NCI-H128 (cell line): ENCODE measurements at regions not wholly inside any gene's neighbourhood (a gene's known extent, or its start where the extent isn't known, plus 50 kb on each side); places are given as distances from the start of the nearest gene placed in this dataset.
A peak's percentile ranks its signal among the peaks of the same experiment; 100 is the strongest.

Experiments used
- DNase-seq: peaks from one replicate; lab custom pipeline; 2025; ENCODE audit not compliant: unreplicated experiment; lab: John Stamatoyannopoulos, UW

DNA sequence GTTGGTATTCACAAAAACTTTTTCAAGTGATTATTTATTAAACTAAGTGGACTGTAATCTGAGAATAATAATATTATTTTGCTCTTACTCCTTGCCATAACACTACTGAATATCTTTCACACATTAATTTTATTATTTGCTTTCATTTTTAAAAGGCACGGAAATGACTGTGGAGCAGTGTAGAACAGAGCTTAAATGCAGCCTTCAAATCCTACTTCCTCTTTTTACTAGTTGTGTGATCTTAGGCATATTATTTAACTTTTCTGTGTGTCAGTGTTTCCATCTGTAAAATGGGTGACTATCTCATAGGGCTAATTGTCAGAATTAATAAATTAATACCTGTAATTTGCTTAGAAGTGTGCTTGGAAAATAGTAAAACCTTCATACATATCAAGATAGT lies 55.5 kb upstream of the SLC8A1 start:
- DNase-seq = no peak

DNA sequence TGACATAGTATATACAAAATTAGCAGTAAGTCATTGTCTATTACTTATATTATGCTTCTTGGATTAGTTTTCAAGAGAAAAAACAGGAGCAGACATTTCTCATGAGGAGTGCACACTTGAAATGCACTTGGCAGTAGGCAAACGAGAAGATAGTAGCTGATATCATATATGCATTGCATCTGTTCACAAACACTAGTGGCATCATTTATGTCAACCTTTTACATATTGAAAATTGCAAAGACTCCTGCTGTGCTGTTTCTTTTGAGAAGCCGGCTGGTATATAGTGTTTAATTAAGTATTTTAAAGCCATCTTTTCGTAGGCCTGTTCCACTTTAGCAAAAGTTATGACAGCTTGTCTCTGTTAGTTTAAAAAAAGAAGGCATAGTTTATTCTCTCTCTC lies 58.4 kb upstream of the SLC8A1 start:
- DNase-seq = no peak

DNA sequence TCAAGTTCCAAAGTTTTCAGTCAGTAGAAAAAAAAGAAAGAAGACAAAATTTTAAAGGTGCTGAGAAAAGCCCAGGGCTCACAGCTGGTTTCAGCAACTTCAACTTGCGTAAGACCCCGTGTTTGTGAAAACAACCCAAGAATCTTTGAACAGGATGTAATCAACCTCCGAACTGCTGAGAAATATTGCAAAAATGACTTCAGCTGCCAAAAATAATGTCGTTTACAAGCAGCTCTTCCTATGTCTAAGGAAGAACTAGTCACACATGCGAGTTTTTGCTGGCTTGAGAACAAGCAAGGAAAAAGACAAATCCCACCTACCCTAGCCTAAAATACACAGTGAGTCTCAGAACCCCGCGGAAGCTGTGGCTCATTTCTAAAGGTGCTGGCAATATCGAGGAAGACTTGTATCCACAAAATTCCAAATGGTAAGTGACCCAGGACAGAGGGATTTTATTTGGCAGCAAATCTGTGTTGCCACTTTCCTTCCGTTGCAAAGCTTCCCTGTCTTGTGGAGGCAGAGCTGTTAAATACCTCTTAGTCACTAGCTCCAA lies 59.8 kb upstream of the SLC8A1 start:
- DNase-seq = no peak

DNA sequence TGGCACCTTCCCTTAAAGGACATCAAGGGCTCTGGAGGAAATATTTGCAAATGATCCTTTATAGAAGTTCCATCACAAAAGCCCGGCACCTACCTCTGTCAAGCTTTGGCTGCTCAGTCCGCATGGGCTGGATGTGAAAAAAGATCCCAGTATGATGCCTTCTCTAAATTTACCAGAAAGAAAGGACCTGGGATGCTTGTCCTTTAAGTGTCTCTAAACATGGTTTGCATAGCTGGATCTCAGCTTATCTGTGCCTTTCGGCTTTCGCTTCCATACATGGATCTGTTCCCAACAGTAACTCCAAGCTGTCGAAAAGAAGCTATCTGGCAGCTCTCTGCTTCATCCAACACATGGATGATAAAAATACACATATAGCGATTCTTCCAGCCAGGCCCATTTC lies 60.4 kb upstream of the SLC8A1 start:
- DNase-seq = no peak

DNA sequence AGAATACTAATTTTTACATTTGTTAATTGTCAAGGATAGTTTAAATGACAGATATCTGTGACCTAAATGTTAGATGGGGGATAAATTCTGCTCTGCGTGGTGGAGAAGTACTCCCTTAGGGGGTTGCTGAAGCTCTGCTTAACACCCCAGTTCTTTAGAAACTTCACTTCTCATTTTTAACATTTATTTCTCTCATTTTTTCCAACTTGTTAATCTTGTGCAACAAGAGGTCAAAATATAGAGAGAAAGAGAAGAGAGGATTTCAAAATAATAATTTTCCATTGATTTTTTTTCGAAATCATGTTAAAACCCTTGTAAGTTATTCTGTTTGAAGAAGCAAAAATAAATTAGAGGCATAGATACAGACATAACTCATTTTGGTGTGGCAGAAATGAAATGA lies 61.3 kb upstream of the SLC8A1 start:
- DNase-seq = no peak

DNA sequence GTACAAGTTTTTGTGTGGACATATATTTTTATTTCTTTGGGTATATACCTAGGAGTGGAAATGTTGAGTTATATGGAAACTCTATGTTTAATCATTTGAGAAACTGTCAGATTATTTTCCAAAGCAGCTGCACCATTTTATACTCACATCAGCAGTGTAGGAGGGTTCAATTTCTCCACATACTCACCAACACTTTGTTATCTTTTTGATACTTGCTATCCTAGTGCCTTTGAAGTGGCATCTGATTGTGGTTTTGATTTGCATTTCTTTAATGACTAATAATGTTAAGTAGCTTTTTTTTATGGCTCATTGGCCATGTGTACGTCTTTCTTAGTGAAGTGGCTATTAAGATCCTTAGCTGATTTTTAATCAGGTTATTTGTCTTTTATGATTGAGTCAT lies 64.7 kb upstream of the SLC8A1 start:
- DNase-seq = no peak

DNA sequence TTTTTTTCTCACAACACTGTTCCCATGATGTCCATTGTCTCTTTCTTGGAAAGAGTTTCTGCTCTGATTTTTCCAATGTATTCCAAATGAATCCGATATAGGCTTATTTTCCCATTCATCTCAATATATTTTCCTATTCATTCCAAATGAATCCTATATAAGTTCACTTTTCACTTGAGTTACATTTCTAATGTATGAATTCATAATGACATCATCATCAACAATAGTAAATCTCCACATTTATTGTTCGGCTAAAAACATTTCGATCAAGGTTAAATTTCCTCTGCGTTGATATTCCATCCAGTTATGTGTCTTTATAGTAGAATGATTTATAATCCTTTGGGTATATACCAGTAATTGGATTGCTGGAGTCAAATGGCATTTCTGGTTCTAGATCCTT lies 76.7 kb upstream of the SLC8A1 start:
- no peak for DNase-seq

DNA sequence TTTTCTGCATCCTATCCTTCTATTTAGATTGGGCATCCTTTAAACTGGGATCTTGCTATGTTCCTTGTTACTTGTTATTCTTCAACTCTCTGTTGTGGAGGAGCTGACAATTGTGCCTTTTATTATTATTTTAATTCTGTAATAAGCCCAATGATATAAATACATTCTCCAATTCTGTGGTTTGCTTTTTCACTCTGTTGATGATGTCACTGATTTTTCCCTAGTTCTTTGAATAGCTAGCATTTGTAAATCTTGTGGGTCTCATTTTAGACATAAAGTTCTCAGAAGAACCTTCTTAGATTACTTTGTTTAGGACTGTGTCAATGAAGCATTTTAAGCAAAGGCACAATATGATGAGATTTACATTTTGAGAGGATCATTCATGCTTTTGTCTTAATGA lies 79.5 kb upstream of the SLC8A1 start:
- DNase-seq = no peak

DNA sequence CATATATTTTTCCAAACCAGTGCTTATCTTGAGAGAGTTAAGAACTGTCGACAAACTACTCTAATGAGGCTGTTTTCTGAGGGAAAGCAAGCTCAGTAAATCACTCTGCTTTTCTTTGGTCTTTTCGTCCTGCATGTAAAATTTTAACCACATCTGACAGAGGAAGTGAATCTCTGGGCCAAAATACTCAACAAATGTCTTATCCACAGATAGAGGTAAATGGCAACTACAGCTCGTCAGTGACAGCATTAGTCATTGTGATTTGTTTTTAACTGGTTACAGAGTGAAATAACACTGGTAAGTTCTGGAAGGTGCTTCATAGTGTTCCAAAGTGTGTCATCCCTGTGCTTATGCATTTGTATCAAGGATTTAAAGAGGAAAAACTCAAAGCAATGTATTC lies 82.6 kb upstream of the SLC8A1 start:
- no peak for DNase-seq

DNA sequence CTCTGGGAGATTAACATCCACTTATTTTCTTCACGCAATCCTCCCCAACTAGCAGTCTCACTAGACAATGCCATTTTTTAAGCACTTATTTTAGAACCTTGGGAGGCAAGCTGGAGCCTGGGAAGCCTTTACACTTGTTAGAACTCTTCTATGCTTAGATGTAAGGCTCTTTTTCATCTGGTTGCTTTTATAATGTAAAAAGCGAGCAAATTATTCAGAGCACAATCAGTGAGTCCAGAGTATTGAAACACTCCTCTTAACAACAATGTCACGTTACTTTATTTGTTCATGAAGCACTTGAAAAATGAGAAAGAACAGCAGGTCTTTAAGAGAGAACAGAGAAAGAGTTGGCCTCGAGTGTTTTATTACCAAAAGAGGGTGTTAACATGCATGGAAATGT lies 84.1 kb upstream of the SLC8A1 start:
- peak; percentile 61 for DNase-seq

DNA sequence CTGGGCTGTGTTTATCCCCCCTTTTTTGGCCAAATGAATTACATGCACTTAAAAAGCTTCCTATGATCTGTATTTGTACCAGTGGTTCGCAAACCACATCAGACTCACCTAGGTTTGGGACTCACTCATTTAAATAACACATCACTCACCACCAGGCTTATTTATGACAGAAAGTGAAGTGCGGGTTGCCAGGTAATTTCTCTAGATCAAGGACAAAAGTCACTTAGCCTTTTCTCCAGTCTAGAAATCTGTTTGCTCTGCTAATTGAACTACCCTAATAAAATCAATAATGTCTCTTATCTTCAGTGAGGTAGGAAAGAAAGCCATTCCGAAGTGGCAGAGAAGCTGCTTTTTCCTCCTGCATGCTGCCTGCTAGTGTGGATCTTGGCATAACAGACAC lies 88.1 kb upstream of the SLC8A1 start:
- DNase-seq = no peak

DNA sequence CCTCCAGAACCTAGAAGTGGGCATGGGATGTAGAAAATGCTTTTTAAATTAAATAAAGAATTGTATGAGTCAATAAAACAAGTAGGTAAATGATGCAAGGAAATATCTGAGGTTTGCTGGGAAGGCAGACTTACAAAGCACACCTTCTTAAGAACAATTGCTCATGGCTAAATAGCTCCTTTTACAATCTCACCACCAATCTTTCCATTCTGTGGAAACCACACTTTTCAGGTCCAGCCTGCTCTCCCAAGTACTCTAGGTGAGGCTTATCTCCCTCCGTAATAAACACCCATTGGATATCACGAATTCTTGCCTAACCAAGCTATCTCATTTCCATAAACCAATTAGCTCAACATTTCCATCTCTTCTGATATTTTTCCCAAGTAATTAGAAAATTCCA lies 91.5 kb upstream of the SLC8A1 start:
- DNase-seq = no peak

DNA sequence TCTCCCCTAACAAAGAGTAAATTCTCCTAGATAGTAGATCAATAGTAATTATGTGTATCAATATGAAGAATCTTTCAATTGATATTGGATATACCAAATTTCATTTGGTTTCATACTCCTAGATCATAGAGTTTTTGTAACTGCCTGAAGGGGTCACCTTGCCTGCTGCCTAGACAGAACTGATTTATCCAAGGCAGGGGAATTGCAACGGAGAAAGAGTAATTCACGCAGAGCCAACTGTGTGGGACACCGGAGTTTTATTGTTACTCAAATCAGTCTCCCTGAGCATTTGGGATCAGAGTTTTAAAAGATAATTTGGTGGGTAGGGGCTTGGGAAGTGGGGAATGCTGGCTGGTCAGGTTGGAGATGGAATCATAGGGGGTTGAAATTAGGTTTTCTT lies 92.2 kb upstream of the SLC8A1 start:
- DNase-seq = no peak

DNA sequence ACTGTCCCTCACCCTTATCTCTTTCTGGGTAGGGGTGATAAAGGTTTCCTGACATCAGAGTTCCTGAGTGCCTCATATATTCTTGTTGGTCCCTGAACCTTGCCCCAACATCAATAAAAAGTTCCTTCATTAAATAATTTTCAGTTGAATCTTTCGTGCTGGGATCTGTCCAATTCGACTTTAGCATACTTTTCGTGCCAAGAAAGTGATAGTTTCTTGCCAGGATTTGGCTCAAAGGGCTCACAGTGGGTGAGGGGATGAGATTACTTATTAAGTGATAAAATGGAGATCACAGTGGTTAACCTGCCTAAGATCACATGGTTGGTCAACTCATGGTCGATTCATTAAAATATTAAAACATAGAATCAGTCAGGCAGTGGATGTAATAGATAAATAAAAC lies 93.8 kb upstream of the SLC8A1 start:
- DNase-seq = no peak

DNA sequence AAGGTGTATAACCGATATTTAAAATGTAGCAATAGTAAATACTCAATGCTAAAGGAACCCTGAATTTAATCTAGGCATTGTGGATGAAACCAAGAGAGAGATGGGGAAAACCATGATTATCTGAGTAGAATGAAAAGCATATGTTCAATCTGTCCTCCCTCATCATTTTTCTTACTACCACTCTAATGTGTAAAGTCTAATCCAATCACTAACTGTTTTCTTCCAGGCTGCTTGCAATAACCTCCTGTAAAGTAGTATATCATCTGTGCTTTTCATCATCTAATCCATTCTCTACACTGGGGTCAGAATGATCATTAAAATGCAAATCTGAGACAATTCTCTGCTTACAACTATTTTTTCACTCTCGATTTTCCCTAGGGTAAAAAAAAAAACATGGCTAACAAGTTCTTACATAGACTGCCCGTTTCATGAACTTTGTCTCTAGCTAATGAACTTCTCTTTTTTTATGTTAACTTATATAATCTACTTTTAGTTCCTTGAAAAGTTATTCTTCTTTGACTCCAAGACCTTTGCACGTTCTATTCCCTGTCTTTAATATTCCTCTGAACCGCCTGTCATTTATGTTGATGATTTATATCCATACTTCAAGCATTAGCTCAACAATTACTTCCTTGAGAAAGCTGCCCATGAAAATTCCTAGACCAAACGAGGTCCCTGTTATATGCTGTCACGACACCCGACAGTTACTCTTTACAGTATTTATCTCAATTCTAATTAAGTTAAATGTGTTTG lies 94.7 kb upstream of the SLC8A1 start:
- DNase-seq = no peak

DNA sequence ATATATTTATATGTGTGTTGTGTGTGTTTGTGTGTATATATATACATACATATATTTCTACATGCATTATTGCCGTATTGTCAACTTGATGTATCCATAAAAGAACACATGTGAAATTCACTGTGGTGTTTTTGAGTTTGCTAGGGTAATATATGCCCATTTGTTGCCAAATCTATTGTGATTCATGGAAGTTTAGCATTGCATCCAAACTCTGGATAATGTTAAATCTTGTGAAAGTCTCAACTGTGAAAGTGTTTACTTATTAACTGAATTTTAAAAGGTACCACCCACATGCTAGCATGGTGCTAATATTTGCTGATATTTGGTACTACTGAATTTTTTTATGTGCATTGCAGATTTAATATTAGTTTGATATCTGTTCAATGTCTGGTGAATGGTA lies 96.6 kb upstream of the SLC8A1 start:
- no peak for DNase-seq

DNA sequence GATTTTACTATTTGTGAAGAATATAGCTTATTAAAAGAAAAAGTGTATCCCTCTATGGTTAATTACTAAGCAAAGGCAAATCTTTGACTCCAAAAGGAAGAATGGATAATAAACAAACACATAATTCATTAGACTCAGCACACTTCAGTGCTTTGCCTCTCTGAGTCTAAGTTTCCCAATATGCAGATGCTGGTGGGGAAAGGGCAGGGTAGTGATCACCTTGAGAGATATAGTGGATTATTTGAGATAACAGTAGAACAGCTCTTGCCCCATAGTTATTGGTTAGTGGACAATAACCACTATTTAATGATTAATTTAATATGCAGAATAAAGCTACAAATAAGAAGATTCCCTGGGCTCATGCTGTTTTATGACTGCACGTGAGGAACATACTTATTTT lies 98.2 kb upstream of the SLC8A1 start:
- no peak for DNase-seq

DNA sequence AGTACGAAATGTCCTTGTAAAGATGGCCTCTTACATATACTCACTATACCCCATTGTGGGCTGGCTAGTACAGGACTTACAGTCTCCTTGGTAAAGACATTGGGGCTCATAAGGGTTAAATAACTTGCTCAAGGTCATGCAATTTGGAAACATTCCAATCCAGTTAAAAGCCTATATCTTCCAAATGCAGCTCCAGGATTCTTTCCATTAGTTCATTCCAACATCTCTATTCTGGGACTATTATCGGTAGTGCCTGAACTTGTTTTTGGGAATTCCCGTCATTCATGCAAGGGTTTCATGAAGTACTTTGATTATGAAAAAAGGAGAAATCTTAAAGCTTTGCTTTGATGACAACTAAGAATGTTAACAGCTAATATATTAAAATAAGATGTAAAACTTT lies 99.2 kb upstream of the SLC8A1 start:
- DNase-seq = no peak

DNA sequence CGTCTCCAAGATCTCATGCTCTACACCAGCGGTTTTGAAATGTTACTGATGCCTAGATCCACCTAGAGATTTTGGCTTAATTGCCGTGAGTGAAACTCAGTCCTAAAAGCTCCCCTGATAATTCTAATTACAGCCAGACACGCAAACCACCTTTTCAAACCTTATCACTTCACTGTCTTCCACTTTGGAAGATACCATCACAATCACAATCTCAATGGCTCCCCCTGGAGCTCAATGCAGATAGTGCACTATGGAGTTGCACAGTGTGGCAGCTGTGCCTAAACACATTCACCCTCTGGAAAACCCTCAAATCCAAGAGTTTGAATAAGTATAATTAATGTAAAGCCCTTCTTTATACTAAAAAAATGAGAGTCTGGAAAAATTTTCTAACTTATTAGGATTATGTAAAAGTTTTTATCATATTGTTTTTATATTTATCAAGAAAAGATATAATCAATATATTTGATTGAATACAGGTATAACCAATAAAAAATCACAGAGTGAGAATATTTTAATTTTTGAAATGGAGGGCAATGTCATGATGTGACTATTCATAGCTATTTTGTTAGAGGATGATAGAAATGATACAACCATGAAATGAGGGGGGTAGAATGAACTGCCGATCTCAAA lies 102.9 kb upstream of the SLC8A1 start:
- peak; percentile 23 for DNase-seq

DNA sequence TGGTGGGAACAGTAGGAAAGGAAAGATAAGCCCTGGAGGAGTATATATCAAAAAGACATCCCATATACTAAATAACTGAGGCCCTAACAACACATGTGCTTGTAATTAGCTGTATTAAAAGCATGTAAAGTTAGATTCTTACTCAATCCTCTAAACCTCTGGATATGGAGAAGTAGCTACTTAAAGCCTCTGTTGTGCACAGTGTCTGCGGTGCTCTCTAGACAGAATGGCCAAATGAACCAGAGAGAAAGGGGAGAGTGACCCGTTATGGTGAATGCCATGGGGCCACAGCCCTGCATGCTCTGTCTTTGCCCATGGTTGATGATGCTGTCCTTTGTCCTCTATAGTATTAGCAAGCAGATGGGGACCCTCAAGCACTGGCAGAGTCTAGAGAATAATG lies 104.4 kb upstream of the SLC8A1 start:
- DNase-seq = no peak

DNA sequence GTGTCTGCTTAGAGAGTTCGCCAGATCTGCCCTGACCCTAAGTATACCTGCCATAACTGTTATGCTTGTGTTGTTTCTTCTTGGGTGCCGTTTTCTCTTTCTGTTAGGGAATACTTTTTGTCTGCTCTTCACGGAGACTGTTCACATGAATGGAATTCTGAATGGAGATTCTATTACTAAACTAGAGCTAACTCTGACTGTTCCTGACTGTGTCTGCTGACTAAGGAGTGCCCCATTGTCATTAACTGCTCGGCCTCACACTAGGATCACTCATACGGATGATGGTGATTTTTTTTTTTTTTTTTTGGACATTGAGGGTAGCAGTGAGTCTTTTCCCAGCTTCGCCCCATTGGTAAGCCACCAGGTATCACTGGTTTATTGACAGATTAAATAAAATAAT lies 104.8 kb upstream of the SLC8A1 start:
- no peak for DNase-seq

DNA sequence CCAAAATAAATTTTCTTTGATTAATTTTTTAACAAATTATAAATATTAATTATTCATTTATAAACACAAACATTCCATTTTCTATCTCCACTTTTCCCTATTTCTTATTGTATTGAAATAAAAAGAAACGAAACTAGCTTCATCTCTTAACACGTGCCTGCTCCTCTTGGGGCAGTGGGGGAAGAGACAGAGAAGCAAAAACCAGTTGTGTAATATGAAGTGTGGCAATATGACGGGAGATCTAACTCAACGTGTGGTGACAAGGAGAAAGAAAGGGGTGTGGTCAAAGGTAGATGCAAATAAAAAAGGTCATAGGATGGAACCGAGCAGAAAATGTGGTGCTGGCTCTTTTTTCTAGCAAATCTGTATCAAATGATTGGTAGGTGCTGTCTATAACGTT lies 106.9 kb upstream of the SLC8A1 start:
- DNase-seq = no peak

DNA sequence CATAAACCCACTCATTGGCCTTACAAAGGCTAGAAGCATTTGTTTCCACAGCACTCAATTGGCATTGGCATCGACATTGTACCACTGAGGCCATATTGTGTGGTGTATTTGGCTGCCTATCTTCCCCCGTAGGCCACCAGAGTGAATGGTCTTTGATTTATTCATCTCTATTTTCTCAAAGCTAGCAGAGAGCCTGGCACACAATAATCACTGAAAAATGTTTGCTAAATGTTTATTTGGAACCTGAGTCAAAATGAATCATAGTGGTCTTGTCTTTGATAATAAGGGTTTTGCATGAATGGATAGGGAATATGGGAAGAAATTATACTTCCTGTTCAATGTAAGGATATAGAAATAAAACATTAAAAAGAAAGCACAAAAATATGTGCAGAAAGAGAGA lies 107.3 kb upstream of the SLC8A1 start:
- no peak for DNase-seq
